ENCODE measurements at regions not wholly inside any gene's neighbourhood (a gene's known extent, or its start where the extent isn't known, plus 50 kb on each side); places are given as distances from the start of the nearest gene placed in this dataset.

GRCh38 chr20:21836346-21836745, 130.9 kb downstream of the PAX1 start:
- TF ChIP-seq CTCF (IDR thresholded peaks at IDR 0.05; ENCODE audit: insufficient read depth, low read length): no peak
- TF ChIP-seq, protein P1, sequence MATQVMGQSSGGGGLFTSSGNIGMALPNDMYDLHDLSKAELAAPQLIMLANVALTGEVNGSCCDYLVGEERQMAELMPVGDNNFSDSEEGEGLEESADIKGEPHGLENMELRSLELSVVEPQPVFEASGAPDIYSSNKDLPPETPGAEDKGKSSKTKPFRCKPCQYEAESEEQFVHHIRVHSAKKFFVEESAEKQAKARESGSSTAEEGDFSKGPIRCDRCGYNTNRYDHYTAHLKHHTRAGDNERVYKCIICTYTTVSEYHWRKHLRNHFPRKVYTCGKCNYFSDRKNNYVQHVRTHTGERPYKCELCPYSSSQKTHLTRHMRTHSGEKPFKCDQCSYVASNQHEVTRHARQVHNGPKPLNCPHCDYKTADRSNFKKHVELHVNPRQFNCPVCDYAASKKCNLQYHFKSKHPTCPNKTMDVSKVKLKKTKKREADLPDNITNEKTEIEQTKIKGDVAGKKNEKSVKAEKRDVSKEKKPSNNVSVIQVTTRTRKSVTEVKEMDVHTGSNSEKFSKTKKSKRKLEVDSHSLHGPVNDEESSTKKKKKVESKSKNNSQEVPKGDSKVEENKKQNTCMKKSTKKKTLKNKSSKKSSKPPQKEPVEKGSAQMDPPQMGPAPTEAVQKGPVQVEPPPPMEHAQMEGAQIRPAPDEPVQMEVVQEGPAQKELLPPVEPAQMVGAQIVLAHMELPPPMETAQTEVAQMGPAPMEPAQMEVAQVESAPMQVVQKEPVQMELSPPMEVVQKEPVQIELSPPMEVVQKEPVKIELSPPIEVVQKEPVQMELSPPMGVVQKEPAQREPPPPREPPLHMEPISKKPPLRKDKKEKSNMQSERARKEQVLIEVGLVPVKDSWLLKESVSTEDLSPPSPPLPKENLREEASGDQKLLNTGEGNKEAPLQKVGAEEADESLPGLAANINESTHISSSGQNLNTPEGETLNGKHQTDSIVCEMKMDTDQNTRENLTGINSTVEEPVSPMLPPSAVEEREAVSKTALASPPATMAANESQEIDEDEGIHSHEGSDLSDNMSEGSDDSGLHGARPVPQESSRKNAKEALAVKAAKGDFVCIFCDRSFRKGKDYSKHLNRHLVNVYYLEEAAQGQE (IDR thresholded peaks at IDR 0.05; ENCODE audit: insufficient replicate concordance, low read depth): no peak
- TF ChIP-seq POLR2AphosphoS5 (IDR thresholded peaks at IDR 0.05; ENCODE audit: low read depth): no peak
- no peak for TF ChIP-seq GABPA (IDR thresholded peaks at IDR 0.05; ENCODE audit: low read depth)

Data from HL-60 (cell line).